Peyer's patch (tissue), 4 donors: ENCODE measurements at regions not wholly inside any gene's neighbourhood (a gene's known extent, or its start where the extent isn't known, plus 50 kb on each side); places are given as distances from the start of the nearest gene placed in this dataset.

ENCODE experiments used
- POLR2A ChIP-seq, 2 donors: fragments of 450-650 bp; IDR thresholded peaks; one replicate each; pipeline ENCODE4 v1.5.1; 2017; ENCODE audit warnings: antibody characterized with exemption in 2 of 2, mild to moderate bottlenecking in 2 of 2, moderate library complexity in 2 of 2
- TF ChIP-seq, protein P1 (sequence below), 6 experiments: fragments of 450-650 bp in 4 of 6; fragments of 200-600 bp in 2 of 6; sonication (generic) in 1 of 6; IDR thresholded peaks; one replicate each; pipeline ENCODE4 v1.5.1; 2017 to 2019; ENCODE audit warnings: antibody characterized with exemption in 6 of 6, mild to moderate bottlenecking in 3 of 6, moderate library complexity in 1 of 6

DNA sequence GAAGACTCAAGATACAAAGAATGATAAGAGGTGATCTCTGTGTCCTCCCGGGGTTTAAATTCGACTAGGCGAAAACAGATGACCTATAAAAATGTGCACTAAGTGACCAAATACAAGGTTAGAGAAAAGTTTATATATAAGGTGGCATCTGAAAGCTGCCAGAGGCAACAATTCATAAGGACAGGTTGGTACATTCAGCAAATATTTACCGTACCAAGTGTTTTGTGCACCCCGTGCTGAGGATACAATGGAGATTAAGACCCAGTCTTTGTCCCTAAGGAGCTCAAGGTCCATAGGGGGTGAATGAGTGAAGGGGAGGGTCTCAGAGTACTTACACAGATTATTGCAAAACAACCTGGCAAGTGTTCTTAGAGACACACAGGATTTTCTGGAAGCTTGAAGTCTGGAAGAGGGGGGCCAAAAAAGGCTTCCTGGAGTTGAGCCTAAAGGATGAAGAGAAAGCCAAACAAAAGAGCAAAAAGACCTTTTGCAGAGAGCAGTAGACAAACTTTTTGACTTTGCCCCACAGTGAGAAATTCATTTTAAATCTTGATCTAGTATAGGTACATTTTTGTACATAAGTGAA lies 71.4 kb upstream of the LRIG1 start:
- TF ChIP-seq, protein P1, sequence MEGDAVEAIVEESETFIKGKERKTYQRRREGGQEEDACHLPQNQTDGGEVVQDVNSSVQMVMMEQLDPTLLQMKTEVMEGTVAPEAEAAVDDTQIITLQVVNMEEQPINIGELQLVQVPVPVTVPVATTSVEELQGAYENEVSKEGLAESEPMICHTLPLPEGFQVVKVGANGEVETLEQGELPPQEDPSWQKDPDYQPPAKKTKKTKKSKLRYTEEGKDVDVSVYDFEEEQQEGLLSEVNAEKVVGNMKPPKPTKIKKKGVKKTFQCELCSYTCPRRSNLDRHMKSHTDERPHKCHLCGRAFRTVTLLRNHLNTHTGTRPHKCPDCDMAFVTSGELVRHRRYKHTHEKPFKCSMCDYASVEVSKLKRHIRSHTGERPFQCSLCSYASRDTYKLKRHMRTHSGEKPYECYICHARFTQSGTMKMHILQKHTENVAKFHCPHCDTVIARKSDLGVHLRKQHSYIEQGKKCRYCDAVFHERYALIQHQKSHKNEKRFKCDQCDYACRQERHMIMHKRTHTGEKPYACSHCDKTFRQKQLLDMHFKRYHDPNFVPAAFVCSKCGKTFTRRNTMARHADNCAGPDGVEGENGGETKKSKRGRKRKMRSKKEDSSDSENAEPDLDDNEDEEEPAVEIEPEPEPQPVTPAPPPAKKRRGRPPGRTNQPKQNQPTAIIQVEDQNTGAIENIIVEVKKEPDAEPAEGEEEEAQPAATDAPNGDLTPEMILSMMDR (IDR thresholded peaks at IDR 0.05): no peak
- TF ChIP-seq POLR2A (IDR thresholded peaks at IDR 0.05): no peak
